Body of pancreas (tissue), 4 donors: ENCODE measurements at regions not wholly inside any gene's neighbourhood (a gene's known extent, or its start where the extent isn't known, plus 50 kb on each side); places are given as distances from the start of the nearest gene placed in this dataset.

Experiments used
- CTCF ChIP-seq, 7 experiments: fragments of 450-650 bp in 4 of 7; fragments of 200-600 bp in 3 of 7; sonication (generic) in 3 of 7; IDR thresholded peaks; one replicate each; pipeline ENCODE4 v1.5.1; 2016 to 2019; ENCODE audit warnings: antibody characterized with exemption in 7 of 7
- POLR2A ChIP-seq, 3 donors: fragments of 450-650 bp; IDR thresholded peaks; one replicate each; pipeline ENCODE4 v1.6.1; 2016; ENCODE audit warnings: antibody characterized with exemption in 3 of 3, mild to moderate bottlenecking in 2 of 3

- TF ChIP-seq POLR2A (IDR thresholded peaks at IDR 0.05) = no peak
- no peak for TF ChIP-seq CTCF (IDR thresholded peaks at IDR 0.05)
Measured at GRCh38 chr10:123379156-123379555, 225.0 kb downstream of the BUB3 start.
